K562 (cell line): ENCODE measurements at regions not wholly inside any gene's neighbourhood (a gene's known extent, or its start where the extent isn't known, plus 50 kb on each side); places are given as distances from the start of the nearest gene placed in this dataset.

Source experiments
- ATAC-seq: fragments of 200-7000 bp; cut with Tn5 transposase; 3 replicates; pipeline ENCODE4 v1.9.1; 2020; ENCODE audit warnings: moderate library complexity
- BruUV-seq: library from RNA; stranded (reverse); fragments of 400-500 nt; replicated peaks from 2 replicates; lab custom pipeline; 2021; lab: Mats Ljungman, UMichigan
- CTCF ChIA-PET: fragments of 300-600 bp; formaldehyde crosslinking; extraction: SDS; loops from one replicate; lab custom pipeline; 2021; ENCODE audit warnings: low intra/inter-chr PET ratio; lab: Yijun Ruan, JAX
- POLR2A ChIA-PET: fragments of 300-600, 350-650 bp; sonication (Branson Sonifier 250); formaldehyde crosslinking; extraction: SDS; loops from one replicate; lab custom pipeline; 2021; ENCODE audit warnings: antibody characterized with exemption, inconsistent platforms; lab: Yijun Ruan, JAX
- DNase-seq, 4 experiments: peaks; one replicate each; pipeline versions ENCODE4 v3.0.0 to v3.0.0-alpha.2; 2011 to 2018; ENCODE audit warnings: low spot score in 3 of 4, mixed read lengths in 3 of 4; ENCODE audit errors: extremely low read depth in 1 of 4
- FAIRE-seq: peaks from 2 replicates; lab custom pipeline; 2011; peaks lifted over from hg19 to GRCh38; lab: Jason Lieb, UNC
- H2AFZ ChIP-seq: 2 replicates; pipeline ENCODE4 v1.6.0; 2011; ENCODE audit warnings: low read depth, low read length, control low read depth, inconsistent platforms
- H3K27ac ChIP-seq: fragments of 200-600 bp; 3 replicates; pipeline ENCODE4 v1.8.0; 2011; ENCODE audit warnings: low read depth, mild to moderate bottlenecking, control low read depth, inconsistent platforms, low read length, moderate library complexity, mixed read lengths; ENCODE audit errors: extremely low read depth
- H3K27me3 ChIP-seq, 2 experiments: fragments of 300-600 bp in 1 of 2; 2 replicates in 1 of 2; 3 replicates in 1 of 2; pipeline versions ENCODE4 v1.6.0 to v1.8.0; 2011; ENCODE audit warnings: inconsistent platforms in 2 of 2, low read length in 2 of 2, mild to moderate bottlenecking in 1 of 2, mixed read lengths in 1 of 2, moderate library complexity in 1 of 2; ENCODE audit not compliant: control insufficient read depth in 2 of 2, insufficient read depth in 2 of 2
- H3K36me3 ChIP-seq: fragments of 300-600 bp; 3 replicates; pipeline ENCODE4 v1.8.0; 2011; ENCODE audit warnings: mild to moderate bottlenecking, low read length, inconsistent platforms; ENCODE audit not compliant: control insufficient read depth, insufficient read depth
- H3K4me1 ChIP-seq, 2 experiments: fragments of 200-600 bp in 1 of 2; replicated peaks in 1 of 2; 2 replicates in 1 of 2; 3 replicates in 1 of 2; pipeline versions ENCODE4 v1.5.1 to v1.8.0; 2011; ENCODE audit warnings: inconsistent platforms in 2 of 2, low read length in 2 of 2, mild to moderate bottlenecking in 1 of 2, mixed read lengths in 1 of 2, moderate library complexity in 1 of 2; ENCODE audit not compliant: control insufficient read depth in 2 of 2, insufficient read depth in 2 of 2
- H3K4me2 ChIP-seq: 2 replicates; pipeline ENCODE4 v1.6.1; 2011; ENCODE audit warnings: low read length, control low read depth, inconsistent platforms, mixed read lengths; ENCODE audit not compliant: insufficient read depth
- H3K4me3 ChIP-seq: fragments of 200-600 bp; sonication (generic), shearing (Covaris generic); 2 replicates; pipeline ENCODE4 v1.5.1; 2016; ENCODE audit warnings: control low read depth, inconsistent platforms
- H3K79me2 ChIP-seq: fragments of 200-600 bp; 3 replicates; pipeline ENCODE4 v1.8.0; 2011; ENCODE audit warnings: low read length, inconsistent platforms; ENCODE audit not compliant: control insufficient read depth, insufficient read depth
- H3K9ac ChIP-seq, 2 experiments: 2 replicates each; pipeline versions ENCODE4 v1.6.0 to v1.6.1; 2011; ENCODE audit warnings: low read depth in 2 of 2, low read length in 2 of 2, control low read depth in 1 of 2, inconsistent platforms in 1 of 2, mild to moderate bottlenecking in 1 of 2, mixed read lengths in 1 of 2; ENCODE audit not compliant: insufficient read depth in 1 of 2
- H3K9me1 ChIP-seq: one replicate; pipeline ENCODE4 v1.6.0; 2011; ENCODE audit warnings: inconsistent platforms, mild to moderate bottlenecking, low read length, moderate library complexity; ENCODE audit not compliant: control insufficient read depth, insufficient read depth
- H3K9me3 ChIP-seq: replicated peaks from 2 replicates; pipeline ENCODE4 v1.5.1; 2011; ENCODE audit warnings: low read depth, low read length, inconsistent platforms; ENCODE audit not compliant: control insufficient read depth, insufficient read depth
- H4K20me1 ChIP-seq: replicated peaks from 2 replicates; pipeline ENCODE4 v1.6.1; 2011; ENCODE audit warnings: low read length, inconsistent platforms, mixed read lengths; ENCODE audit not compliant: control insufficient read depth, insufficient read depth
- ATF1 ChIP-seq, 2 experiments: fragments of 450-650 bp in 1 of 2; IDR thresholded peaks; 2 replicates each; pipeline ENCODE4 v1.6.1; 2016; ENCODE audit warnings: missing compliant biosample characterization in 1 of 2, missing genetic modification characterization in 1 of 2
- CREB1 ChIP-seq, 2 experiments: sonication (generic) in 1 of 2; formaldehyde crosslinking in 1 of 2; IDR thresholded peaks; 2 replicates each; pipeline versions ENCODE4 v1.6.1 to v1.8.0; 2012 to 2022; ENCODE audit warnings: inconsistent platforms in 1 of 2, mild to moderate bottlenecking in 1 of 2, missing genetic modification reagents in 1 of 2, moderate library complexity in 1 of 2
- FOXJ2 ChIP-seq: fragments of 200-800 bp; sonication (Bioruptor generic); IDR thresholded peaks from 2 replicates; pipeline ENCODE4 v1.6.1; 2016; ENCODE audit warnings: missing genetic modification characterization, missing compliant biosample characterization
- FUS ChIP-seq: fragments of 200-400 bp; formaldehyde crosslinking; optimal IDR thresholded peaks from 2 replicates; pipeline ENCODE3; 2017; ENCODE audit warnings: low read depth, low read length
- GTF2F1 ChIP-seq: IDR thresholded peaks from 2 replicates; pipeline ENCODE4 v1.6.1; 2011; ENCODE audit warnings: low read depth, low read length, improper control_type of control experiment
- IRF2 ChIP-seq: sonication (generic); formaldehyde crosslinking; IDR thresholded peaks from 2 replicates; pipeline ENCODE4 v1.8.1; 2022; ENCODE audit warnings: mild to moderate bottlenecking, missing genetic modification reagents
- L3MBTL2 ChIP-seq: fragments of 450-650 bp; IDR thresholded peaks from 2 replicates; pipeline ENCODE4 v1.6.1; 2016; ENCODE audit warnings: mild to moderate bottlenecking, moderate library complexity
- MAFF ChIP-seq: IDR thresholded peaks from 2 replicates; pipeline ENCODE4 v1.6.1; 2012; ENCODE audit warnings: low read length, improper control_type of control experiment
- NR2C2 ChIP-seq, 2 experiments: fragments of 200-800 bp in 1 of 2; sonication (Bioruptor generic) in 1 of 2; sonication (generic) in 1 of 2; formaldehyde crosslinking in 1 of 2; IDR thresholded peaks; 2 replicates each; pipeline versions ENCODE4 v1.6.1 to v1.8.0; 2016 to 2022; ENCODE audit warnings: mild to moderate bottlenecking in 1 of 2, missing compliant biosample characterization in 1 of 2, missing genetic modification characterization in 1 of 2, missing genetic modification reagents in 1 of 2
- POU5F1 ChIP-seq: fragments of 150-350 bp; IDR thresholded peaks from 2 replicates; pipeline ENCODE4 v1.6.1; 2014; ENCODE audit warnings: borderline replicate concordance, low read length, low read depth, mild to moderate bottlenecking; ENCODE audit not compliant: partially characterized antibody
- RB1 ChIP-seq: fragments of 450-650 bp; IDR thresholded peaks from 2 replicates; pipeline ENCODE4 v1.6.1; 2017; ENCODE audit warnings: low read depth, mild to moderate bottlenecking
- SPI1 ChIP-seq: IDR thresholded peaks from 2 replicates; pipeline ENCODE4 v1.6.1; 2011; ENCODE audit warnings: low read depth, low read length, control low read depth, borderline replicate concordance
- TBP ChIP-seq: optimal IDR thresholded peaks from 2 replicates; pipeline ENCODE3; 2011; ENCODE audit warnings: low read depth, low read length, improper control_type of control experiment
- U2AF2 ChIP-seq: fragments of 200-400 bp; formaldehyde crosslinking; optimal IDR thresholded peaks from 2 replicates; pipeline ENCODE3; 2017; ENCODE audit warnings: low read depth, mild to moderate bottlenecking, low read length
- ZBTB1 ChIP-seq: sonication (generic); formaldehyde crosslinking; IDR thresholded peaks from 2 replicates; pipeline ENCODE4 v1.8.1; 2023; ENCODE audit warnings: missing genetic modification reagents, low read depth, mild to moderate bottlenecking, borderline replicate concordance
- ZEB2 ChIP-seq: fragments of 450-650 bp; IDR thresholded peaks from 2 replicates; pipeline ENCODE4 v1.6.1; 2016
- ZNF316 ChIP-seq: fragments of 450-650 bp; IDR thresholded peaks from 2 replicates; pipeline ENCODE4 v1.6.1; 2016
- ZNF644 ChIP-seq: fragments of 200-800 bp; sonication (Bioruptor generic); IDR thresholded peaks from 2 replicates; pipeline ENCODE4 v1.6.1; 2016; ENCODE audit warnings: low read depth, missing genetic modification characterization, missing compliant biosample characterization
- WGBS: fragments of 100-300 bp; shearing (Covaris generic); methylation state at CpG from one replicate; pipeline ENCODE4 v1.1.6; 2016; ENCODE audit warnings: low coverage, mixed read lengths; ENCODE audit not compliant: insufficient coverage; ENCODE audit errors: missing lambda C conversion rate; 5-methylcytosine and 5-hydroxymethylcytosine counted together
- in situ Hi-C: fragments of 300-500 bp; cut with MboI; formaldehyde crosslinking; loops from 4 replicates; pipeline ENCODE4 v1.15.0; 2018; ENCODE audit warnings: inconsistent platforms, mixed read lengths
- intact Hi-C: fragments of 100-400 bp; cut with micrococcal nuclease; formaldehyde crosslinking; loops from 2 replicates; pipeline ENCODE4 v1.14.2; 2022
- TF ChIP-seq, protein P1 (sequence below): fragments of 250-450 bp; sonication (Bioruptor Pico); IDR thresholded peaks from 2 replicates; pipeline ENCODE4 v1.6.1; 2021; ENCODE audit warnings: mild to moderate bottlenecking

DNA sequence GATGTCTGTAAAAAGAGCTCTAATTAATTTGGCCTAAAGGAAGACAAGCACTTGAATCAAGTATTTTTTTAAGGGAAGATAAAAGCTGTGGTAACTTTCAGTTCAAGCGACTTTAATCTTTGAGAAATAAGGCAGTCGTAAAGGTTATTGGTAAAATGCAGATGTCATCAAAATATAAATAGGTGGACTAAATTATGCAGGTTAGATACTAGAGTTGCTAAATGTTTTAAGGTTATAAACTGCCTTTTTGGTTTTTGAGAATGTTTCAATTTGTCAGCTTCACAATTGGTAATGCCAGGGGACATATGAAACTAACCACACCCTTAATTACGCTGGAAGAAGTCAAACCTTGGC is 159.5 kb upstream of the OLIG3 start:
- no TSS peak for BruUV-seq
- POLR2A ChIA-PET, result no interaction called here
- CTCF ChIA-PET, result no interaction called here

GRCh38 chr6:137654365-137654981 is 160.3 kb upstream of the OLIG3 start:
- Histone ChIP-seq H3K79me2 (no peaks in the 10 kb centered on the region), H3K27me3 (no peaks in the 10 kb centered on the region), H2AFZ (no peak overlapping the region), H3K9ac (no peak overlapping the region), H3K36me3 (no peaks in the 10 kb centered on the region), H3K4me1 (no peaks in the 10 kb centered on the region), H3K27ac (no peak overlapping the region), H4K20me1 (no peaks in the 10 kb centered on the region), H3K9me3 (no peaks in the 10 kb centered on the region; the same call in 1 of the 2 replicates), H3K4me2 (no peak overlapping the region), H3K9me1 (no peaks in the 10 kb centered on the region), H3K4me3 (no peak overlapping the region)
- FAIRE-seq (no peak), ATAC-seq (no peak), DNase-seq (no peak)
- in situ Hi-C loops, result no loop called here
- ChIA-PET CTCF (no interaction called here), POLR2A (no interaction called here)
- WGBS, result 0% methylated on average over 1 of the region's 1 CpG
- no TSS peak for BruUV-seq
- intact Hi-C loops, result no loop called here
- TF ChIP-seq L3MBTL2 (no peak), SPI1 (no peak), ATF1 (CRISPR knock-in tag; IDR thresholded peaks at IDR 0.05) (no peak), ATF1 (tag; IDR thresholded peaks at IDR 0.05) (no peak), NR2C2 (CRISPR knock-in tag; IDR thresholded peaks at IDR 0.05) (no peak), NR2C2 (tag; IDR thresholded peaks at IDR 0.05) (no peak), U2AF2 (no peak), FOXJ2 (tag) (no peak), IRF2 (no peak), ZEB2 (0 out of 2 replicates have a peak, but pooled peaks have one; percentile 43), RB1 (no peak), CREB1 (IDR thresholded peaks at IDR 0.05) (no peak), CREB1 (CRISPR knock-in tag; IDR thresholded peaks at IDR 0.05) (no peak), ZNF644 (tag) (no peak), TBP (no peak)
- TF ChIP-seq, protein P1, sequence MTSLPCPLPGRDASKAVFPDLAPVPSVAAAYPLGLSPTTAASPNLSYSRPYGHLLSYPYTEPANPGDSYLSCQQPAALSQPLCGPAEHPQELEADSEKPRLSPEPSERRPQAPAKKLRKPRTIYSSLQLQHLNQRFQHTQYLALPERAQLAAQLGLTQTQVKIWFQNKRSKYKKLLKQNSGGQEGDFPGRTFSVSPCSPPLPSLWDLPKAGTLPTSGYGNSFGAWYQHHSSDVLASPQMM (CRISPR knock-in tag), result no peak

More for the DNA sequence above, 159.5 kb upstream of the OLIG3 start:
- Histone ChIP-seq H3K36me3 (no peaks in the 10 kb centered on the region), H3K4me1 (no peaks in the 10 kb centered on the region), H3K27ac (no peak overlapping the region), H3K27me3 (no peaks in the 10 kb centered on the region), H3K4me2 (no peak overlapping the region), H3K79me2 (no peaks in the 10 kb centered on the region), H3K9me3 (no peaks in the 10 kb centered on the region; the same call in 1 of the 2 replicates), H3K9ac (no peak overlapping the region), H3K4me3 (no peak overlapping the region), H3K9me1 (no peaks in the 10 kb centered on the region), H2AFZ (no peak overlapping the region), H4K20me1 (no peaks in the 10 kb centered on the region)
- TF ChIP-seq GTF2F1 (no peak), ZBTB1 (CRISPR knock-in tag) (no peak), MAFF (0 out of 2 replicates have a peak, but pooled peaks have one; percentile 25), POU5F1 (no peak), ZNF316 (peak; percentile 61), FUS (no peak)
- intact Hi-C loops, result no loop called here
- ATAC-seq (no peak), DNase-seq (no peak), FAIRE-seq (no peak)
- in situ Hi-C loops, result no loop called here
- 3% methylated on average over 3 of the region's 3 CpGs for WGBS
